ENCODE measurements at regions not wholly inside any gene's neighbourhood (a gene's known extent, or its start where the extent isn't known, plus 50 kb on each side); places are given as distances from the start of the nearest gene placed in this dataset.

- TF ChIP-seq CTCF (conservative IDR thresholded peaks at IDR 0.05 in 1 of 2, IDR thresholded peaks at IDR 0.05 in 1 of 2; ENCODE audit: extremely low read depth in 1 of 2, insufficient read depth in 1 of 2, low read depth in 1 of 2, low read length in 2 of 2) (no peak), EZH2 (IDR thresholded peaks at IDR 0.05; ENCODE audit: borderline replicate concordance, low read length) (no peak)
These were observed 591.5 kb upstream of the PITX2 start for GRCh38 chr4:111214371-111214770.

All from mammary epithelial cell (primary cell).